IPS-15b (cell line): ENCODE measurements at regions not wholly inside any gene's neighbourhood (a gene's known extent, or its start where the extent isn't known, plus 50 kb on each side); places are given as distances from the start of the nearest gene placed in this dataset.
"Not testable (repeated sequence)": the region's sequence is repeated elsewhere in the genome, so short reads cannot be mapped to it uniquely, and the experiment has no call there.

Experiments
- H3K27me3 ChIP-seq: one replicate; pipeline ENCODE4 v1.6.1; 2013; ENCODE audit warnings: low read length; ENCODE audit not compliant: control insufficient read depth, insufficient read depth
- H3K36me3 ChIP-seq: one replicate; pipeline ENCODE4 v1.6.1; 2013; ENCODE audit warnings: low read length; ENCODE audit not compliant: control insufficient read depth, insufficient read depth
- H3K4me1 ChIP-seq: one replicate; pipeline ENCODE4 v1.6.1; 2013; ENCODE audit warnings: mild to moderate bottlenecking, low read length; ENCODE audit not compliant: control insufficient read depth, insufficient read depth
- H3K4me3 ChIP-seq: one replicate; pipeline ENCODE4 v1.5.1; 2013; ENCODE audit warnings: low read depth, low read length
- H3K9ac ChIP-seq: one replicate; pipeline ENCODE4 v1.6.1; 2013; ENCODE audit warnings: low read depth, mild to moderate bottlenecking, low read length
- H3K9me3 ChIP-seq: one replicate; pipeline ENCODE4 v1.6.1; 2013; ENCODE audit warnings: mild to moderate bottlenecking, low read length; ENCODE audit not compliant: control insufficient read depth, insufficient read depth

DNA sequence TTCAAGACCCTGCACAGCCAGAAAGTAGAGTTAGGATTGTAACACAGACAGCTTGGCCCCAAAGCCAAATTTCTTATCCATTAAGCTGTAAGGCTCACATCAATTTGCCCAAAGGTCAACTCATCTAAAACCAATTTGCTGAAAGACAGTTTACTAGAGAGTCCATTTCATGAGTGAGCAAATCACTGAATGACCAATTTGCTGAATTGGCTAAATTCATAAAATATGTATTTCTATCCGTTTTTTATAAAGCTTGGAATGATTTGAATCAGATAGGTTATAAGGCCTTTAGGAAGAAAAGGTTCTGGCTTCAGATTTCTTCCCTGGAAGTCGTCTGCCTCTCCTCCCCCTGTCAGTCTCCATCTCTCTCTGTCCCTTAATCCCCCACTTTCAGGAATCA lies 168.1 kb downstream of the FCRL5 start:
- H3K9ac ChIP-seq, result no peak overlapping the region
- H3K27me3 ChIP-seq, result no peaks in the 10 kb centered on the region

GRCh38 chr1:157382351-157382750 lies 170.0 kb downstream of the FCRL5 start:
- no peak overlapping the region for H3K9ac ChIP-seq
- H3K4me3 ChIP-seq, result no peak overlapping the region
- H3K36me3 ChIP-seq, result no peaks in the 10 kb centered on the region
- no peaks in the 10 kb centered on the region for H3K27me3 ChIP-seq
- no peaks in the 10 kb centered on the region for H3K9me3 ChIP-seq
- H3K4me1 ChIP-seq, result peaks cover 5% of the 10 kb centered on the region

More for the DNA sequence above, 168.1 kb downstream of the FCRL5 start:
- Histone ChIP-seq H3K9me3 (no peaks in the 10 kb centered on the region), H3K4me1 (peaks cover 5% of the 10 kb centered on the region), H3K36me3 (no peaks in the 10 kb centered on the region), H3K4me3 (no peak overlapping the region)

DNA sequence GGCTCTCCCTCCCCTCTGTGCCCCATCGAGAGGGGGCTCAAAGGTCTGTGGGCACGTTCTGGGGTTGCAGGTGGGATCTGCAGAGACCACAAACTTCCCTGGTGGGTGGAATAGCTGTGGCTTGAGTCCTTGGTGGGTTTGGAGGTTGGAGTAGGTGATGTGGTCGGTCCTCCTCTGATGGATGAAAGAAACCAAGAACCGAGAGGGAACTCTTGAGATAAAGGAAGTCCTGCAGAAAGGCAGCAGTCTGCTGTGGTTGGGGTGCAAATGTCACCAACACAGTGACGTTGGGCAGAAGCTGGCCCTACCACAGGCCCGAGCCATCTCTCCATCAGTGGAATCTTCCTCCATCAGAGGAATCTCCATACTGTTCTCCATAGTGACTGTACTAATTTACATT lies 171.8 kb downstream of the FCRL5 start:
- H3K9me3 ChIP-seq, result no peaks in the 10 kb centered on the region
- H3K9ac ChIP-seq, result no peak overlapping the region
- H3K4me3 ChIP-seq, result no peak overlapping the region
- H3K4me1 ChIP-seq, result peaks cover 5% of the 10 kb centered on the region
- H3K36me3 ChIP-seq, result no peaks in the 10 kb centered on the region
- H3K27me3 ChIP-seq, result no peaks in the 10 kb centered on the region

DNA sequence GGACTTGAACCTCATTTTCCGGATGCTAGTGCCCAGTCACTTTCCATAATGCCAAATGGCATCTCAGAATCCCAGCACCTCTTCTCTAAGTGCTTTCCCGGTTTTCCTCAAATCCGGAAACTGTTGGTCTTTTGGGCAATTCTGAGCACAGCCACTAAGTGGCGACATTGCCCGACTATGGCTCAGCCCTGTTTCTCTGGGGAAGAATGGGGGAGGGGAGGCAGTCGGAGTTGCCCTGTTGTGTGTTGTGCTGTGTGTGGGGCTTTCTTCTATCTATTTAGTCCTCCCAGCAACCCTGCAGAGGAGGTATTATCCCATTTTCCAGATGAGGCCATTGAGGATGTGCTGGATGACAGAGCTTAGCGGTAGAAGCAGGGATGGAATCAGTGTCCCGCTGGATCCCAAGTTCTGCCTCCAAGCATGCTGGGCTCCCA lies 175.0 kb downstream of the FCRL5 start:
- not testable (repeated sequence) for H3K9ac ChIP-seq

GRCh38 chr1:157376681-157377080 lies 175.6 kb downstream of the FCRL5 start:
- H3K9me3 ChIP-seq, result no peaks in the 10 kb centered on the region
- no peaks in the 10 kb centered on the region for H3K4me1 ChIP-seq
- H3K27me3 ChIP-seq, result no peaks in the 10 kb centered on the region
- no peak overlapping the region for H3K4me3 ChIP-seq
- no peaks in the 10 kb centered on the region for H3K36me3 ChIP-seq
- no peak overlapping the region for H3K9ac ChIP-seq

More for the DNA sequence above, 175.0 kb downstream of the FCRL5 start:
- H3K9me3 ChIP-seq, H3K4me1 ChIP-seq, H3K4me3 ChIP-seq, H3K36me3 ChIP-seq, H3K27me3 ChIP-seq: not testable (repeated sequence)

- not testable (repeated sequence) for H3K36me3 ChIP-seq, H3K9me3 ChIP-seq, H3K4me1 ChIP-seq, H3K4me3 ChIP-seq, H3K27me3 ChIP-seq, H3K9ac ChIP-seq
Observed at GRCh38 chr1:157372311-157372710, 180.0 kb downstream of the FCRL5 start.

DNA sequence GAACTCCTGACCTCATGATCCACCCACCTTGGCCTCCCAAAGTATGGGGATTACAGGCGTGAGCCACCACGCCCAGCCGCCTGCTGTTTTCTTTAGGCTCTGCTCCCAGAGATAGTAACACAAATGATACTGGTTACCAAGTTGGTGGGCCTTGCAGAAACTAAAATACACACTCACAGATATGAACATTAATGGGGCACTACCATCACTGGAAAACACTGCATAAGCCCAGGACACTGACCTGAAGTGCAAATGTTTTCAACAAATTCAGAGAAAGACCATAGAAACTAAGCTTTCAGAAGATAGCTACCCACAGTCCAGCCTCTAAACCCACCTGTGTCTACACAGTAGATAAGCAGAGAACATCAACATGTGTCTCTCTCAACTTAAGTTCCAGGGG lies 180.5 kb downstream of the FCRL5 start:
- Histone ChIP-seq H3K9ac (no peak overlapping the region), H3K4me1 (no peaks in the 10 kb centered on the region), H3K9me3 (no peaks in the 10 kb centered on the region)

GRCh38 chr1:157371221-157371620 lies 181.1 kb downstream of the FCRL5 start:
- Histone ChIP-seq H3K27me3 (no peaks in the 10 kb centered on the region), H3K9ac (no peak overlapping the region), H3K9me3 (no peaks in the 10 kb centered on the region), H3K36me3 (no peaks in the 10 kb centered on the region), H3K4me1 (no peaks in the 10 kb centered on the region), H3K4me3 (no peak overlapping the region)

More for the DNA sequence above, 180.5 kb downstream of the FCRL5 start:
- Histone ChIP-seq H3K36me3 (no peaks in the 10 kb centered on the region), H3K27me3 (no peaks in the 10 kb centered on the region), H3K4me3 (no peak overlapping the region)

- H3K9me3 ChIP-seq, result no peaks in the 10 kb centered on the region
- no peaks in the 10 kb centered on the region for H3K27me3 ChIP-seq
- H3K36me3 ChIP-seq, result no peaks in the 10 kb centered on the region
- H3K9ac ChIP-seq, result no peak overlapping the region
- no peaks in the 10 kb centered on the region for H3K4me1 ChIP-seq
- H3K4me3 ChIP-seq, result no peak overlapping the region
Observed at GRCh38 chr1:157370698-157371097, 181.6 kb downstream of the FCRL5 start.

DNA sequence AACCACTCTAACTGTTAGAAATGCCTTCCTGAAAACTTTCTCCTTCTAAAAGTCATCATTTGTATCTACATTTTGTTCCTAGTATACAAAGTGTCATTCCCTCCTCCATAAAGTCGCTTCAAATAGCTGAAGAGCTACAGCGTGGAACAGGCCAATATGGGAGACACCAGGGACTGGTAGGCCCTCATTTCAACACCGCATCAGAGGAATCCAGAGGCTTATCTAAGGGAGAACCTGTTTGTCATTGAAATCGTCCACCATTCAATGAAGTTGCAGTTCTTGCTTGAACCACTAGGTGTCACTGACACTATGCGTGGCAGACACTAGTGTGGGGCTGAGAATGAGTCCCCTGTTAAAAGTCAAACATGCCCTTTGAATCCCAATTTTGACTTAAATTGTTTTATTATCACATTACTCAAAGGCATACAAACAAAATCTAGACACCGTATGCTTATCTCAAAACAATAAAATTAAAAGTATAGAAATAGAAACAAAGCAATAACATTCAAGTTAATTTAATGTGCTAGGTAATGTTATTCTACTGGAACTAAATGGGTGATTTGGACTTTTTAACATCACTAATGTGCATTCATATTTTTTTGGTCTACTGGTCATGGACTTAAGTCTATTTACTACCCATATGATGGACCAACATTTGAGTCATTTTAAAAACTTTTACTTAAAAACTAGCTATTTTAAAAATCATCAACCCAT lies 182.3 kb downstream of the FCRL5 start:
- Histone ChIP-seq H3K36me3 (no peaks in the 10 kb centered on the region), H3K27me3 (no peaks in the 10 kb centered on the region), H3K4me1 (no peaks in the 10 kb centered on the region), H3K9me3 (no peaks in the 10 kb centered on the region), H3K4me3 (no peak overlapping the region), H3K9ac (no peak overlapping the region)

DNA sequence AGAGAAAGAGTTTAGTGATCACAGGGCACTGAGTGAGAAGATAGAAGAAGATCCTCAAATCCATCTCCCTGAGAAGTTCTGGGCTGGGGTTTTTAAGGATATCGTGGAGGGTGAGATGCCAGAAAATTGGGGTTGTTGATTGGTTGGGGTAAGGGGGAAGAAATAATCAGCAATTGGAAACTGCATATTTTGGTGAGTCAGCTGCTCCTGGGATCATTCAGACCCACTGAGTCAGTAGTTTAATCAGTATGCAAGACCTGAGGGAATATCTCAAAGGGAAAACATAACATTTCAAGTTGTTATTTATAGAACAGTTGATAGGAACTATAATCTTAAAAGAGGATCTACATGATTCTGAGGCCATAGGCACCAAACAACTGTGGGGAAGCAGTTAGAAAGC lies 183.4 kb downstream of the FCRL5 start:
- not testable (repeated sequence) for H3K27me3 ChIP-seq, H3K9me3 ChIP-seq, H3K9ac ChIP-seq, H3K4me1 ChIP-seq, H3K4me3 ChIP-seq, H3K36me3 ChIP-seq

GRCh38 chr1:157368363-157368762 lies 184.0 kb downstream of the FCRL5 start:
- Histone ChIP-seq H3K36me3 (no peaks in the 10 kb centered on the region), H3K9ac (no peak overlapping the region), H3K4me1 (no peaks in the 10 kb centered on the region), H3K9me3 (no peaks in the 10 kb centered on the region), H3K4me3 (no peak overlapping the region), H3K27me3 (no peaks in the 10 kb centered on the region)
